ENCODE measurements at regions not wholly inside any gene's neighbourhood (a gene's known extent, or its start where the extent isn't known, plus 50 kb on each side); places are given as distances from the start of the nearest gene placed in this dataset.

GRCh38 chr2:185372188-185372587 lies 366.4 kb upstream of the FSIP2 start (continued):
- TF ChIP-seq, protein P1, sequence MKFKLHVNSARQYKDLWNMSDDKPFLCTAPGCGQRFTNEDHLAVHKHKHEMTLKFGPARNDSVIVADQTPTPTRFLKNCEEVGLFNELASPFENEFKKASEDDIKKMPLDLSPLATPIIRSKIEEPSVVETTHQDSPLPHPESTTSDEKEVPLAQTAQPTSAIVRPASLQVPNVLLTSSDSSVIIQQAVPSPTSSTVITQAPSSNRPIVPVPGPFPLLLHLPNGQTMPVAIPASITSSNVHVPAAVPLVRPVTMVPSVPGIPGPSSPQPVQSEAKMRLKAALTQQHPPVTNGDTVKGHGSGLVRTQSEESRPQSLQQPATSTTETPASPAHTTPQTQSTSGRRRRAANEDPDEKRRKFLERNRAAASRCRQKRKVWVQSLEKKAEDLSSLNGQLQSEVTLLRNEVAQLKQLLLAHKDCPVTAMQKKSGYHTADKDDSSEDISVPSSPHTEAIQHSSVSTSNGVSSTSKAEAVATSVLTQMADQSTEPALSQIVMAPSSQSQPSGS (IDR thresholded peaks at IDR 0.05; ENCODE audit: low read length), result no peak
- no peak for TF ChIP-seq ZNF274 (IDR thresholded peaks at IDR 0.05; ENCODE audit: borderline replicate concordance, extremely low read depth, low read length)
- no peak for TF ChIP-seq TAF7 (optimal IDR thresholded peaks at IDR 0.05; ENCODE audit: borderline replicate concordance, low read depth, low read length)

All from H1 (cell line).